GM23248 (cell line): ENCODE measurements at regions not wholly inside any gene's neighbourhood (a gene's known extent, or its start where the extent isn't known, plus 50 kb on each side); places are given as distances from the start of the nearest gene placed in this dataset.
"Not testable (repeated sequence)": the region's sequence is repeated elsewhere in the genome, so short reads cannot be mapped to it uniquely, and the experiment has no call there.

Source experiments
- DNase-seq: peaks from one replicate; pipeline ENCODE4 v3.0.0-alpha.2; 2015
- H2AFZ ChIP-seq: fragments of 200-600 bp; sonication (generic); 2 replicates; pipeline ENCODE4 v1.6.1; 2016; ENCODE audit warnings: antibody characterized with exemption
- H3F3A ChIP-seq: fragments of 200-600 bp; sonication (generic); 2 replicates; pipeline ENCODE4 v1.6.1; 2016; ENCODE audit warnings: mild to moderate bottlenecking, antibody characterized with exemption, mixed run types; ENCODE audit not compliant: insufficient read depth
- H3K27ac ChIP-seq: fragments of 200-600 bp; sonication (generic); 2 replicates; pipeline ENCODE4 v1.5.1; 2016; ENCODE audit warnings: mild to moderate bottlenecking
- H3K27me3 ChIP-seq: fragments of 200-600 bp; sonication (generic); replicated peaks from 2 replicates; pipeline ENCODE4 v1.6.1; 2016; ENCODE audit warnings: mild to moderate bottlenecking; ENCODE audit not compliant: insufficient read depth
- H3K36me3 ChIP-seq: fragments of 200-600 bp; sonication (generic); 2 replicates; pipeline ENCODE4 v1.6.1; 2016; ENCODE audit warnings: low read depth, mild to moderate bottlenecking
- H3K4me1 ChIP-seq: fragments of 200-600 bp; sonication (generic); 2 replicates; pipeline ENCODE4 v1.6.1; 2016; ENCODE audit warnings: mild to moderate bottlenecking; ENCODE audit not compliant: insufficient read depth
- H3K4me2 ChIP-seq: fragments of 200-600 bp; sonication (generic); one replicate; pipeline ENCODE4 v1.6.1; 2016; ENCODE audit warnings: mild to moderate bottlenecking; ENCODE audit not compliant: unreplicated experiment
- H3K4me3 ChIP-seq: fragments of 200-600 bp; sonication (generic); 2 replicates; pipeline ENCODE4 v1.5.1; 2016; ENCODE audit warnings: mild to moderate bottlenecking
- H3K79me2 ChIP-seq: fragments of 200-600 bp; sonication (generic); 2 replicates; pipeline ENCODE4 v1.6.1; 2016; ENCODE audit warnings: mild to moderate bottlenecking; ENCODE audit not compliant: insufficient read depth
- H3K9ac ChIP-seq: fragments of 200-600 bp; sonication (generic); 2 replicates; pipeline ENCODE4 v1.6.1; 2016; ENCODE audit warnings: mild to moderate bottlenecking
- H3K9me2 ChIP-seq: fragments of 200-600 bp; sonication (generic); 2 replicates; pipeline ENCODE4 v1.6.1; 2016; ENCODE audit warnings: mixed run types, mild to moderate bottlenecking, moderate library complexity; ENCODE audit not compliant: insufficient read depth
- H3K9me3 ChIP-seq: fragments of 200-600 bp; sonication (generic); one replicate; pipeline ENCODE4 v1.6.1; 2017; ENCODE audit warnings: low read depth
- H4K20me1 ChIP-seq: fragments of 200-600 bp; sonication (generic); 2 replicates; pipeline ENCODE4 v1.6.0; 2016; ENCODE audit not compliant: insufficient read depth
- EZH2 ChIP-seq: fragments of 200-600 bp; sonication (generic); IDR thresholded peaks from 2 replicates; pipeline ENCODE4 v1.6.1; 2018; ENCODE audit warnings: antibody characterized with exemption, mild to moderate bottlenecking; ENCODE audit not compliant: insufficient read depth, poor library complexity, severe bottlenecking
- EZH2phosphoT487 ChIP-seq: fragments of 200-600 bp; sonication (generic); IDR thresholded peaks from 2 replicates; pipeline ENCODE4 v1.6.1; 2018; ENCODE audit warnings: antibody characterized with exemption, moderate library complexity, mild to moderate bottlenecking, low read depth; ENCODE audit not compliant: insufficient read depth
- WGBS, 2 experiments: methylation state at CpG; one replicate each; pipeline ENCODE4 v1.1.6; 2015 to 2017; ENCODE audit warnings: low lambda C conversion rate in 2 of 2, low coverage in 1 of 2; ENCODE audit errors: missing lambda C conversion rate in 2 of 2; 5-methylcytosine and 5-hydroxymethylcytosine counted together
- in situ Hi-C: fragments of 300-500 bp; cut with MboI; formaldehyde crosslinking; loops from 2 replicates; pipeline ENCODE4 v1.15.0; 2020

DNA sequence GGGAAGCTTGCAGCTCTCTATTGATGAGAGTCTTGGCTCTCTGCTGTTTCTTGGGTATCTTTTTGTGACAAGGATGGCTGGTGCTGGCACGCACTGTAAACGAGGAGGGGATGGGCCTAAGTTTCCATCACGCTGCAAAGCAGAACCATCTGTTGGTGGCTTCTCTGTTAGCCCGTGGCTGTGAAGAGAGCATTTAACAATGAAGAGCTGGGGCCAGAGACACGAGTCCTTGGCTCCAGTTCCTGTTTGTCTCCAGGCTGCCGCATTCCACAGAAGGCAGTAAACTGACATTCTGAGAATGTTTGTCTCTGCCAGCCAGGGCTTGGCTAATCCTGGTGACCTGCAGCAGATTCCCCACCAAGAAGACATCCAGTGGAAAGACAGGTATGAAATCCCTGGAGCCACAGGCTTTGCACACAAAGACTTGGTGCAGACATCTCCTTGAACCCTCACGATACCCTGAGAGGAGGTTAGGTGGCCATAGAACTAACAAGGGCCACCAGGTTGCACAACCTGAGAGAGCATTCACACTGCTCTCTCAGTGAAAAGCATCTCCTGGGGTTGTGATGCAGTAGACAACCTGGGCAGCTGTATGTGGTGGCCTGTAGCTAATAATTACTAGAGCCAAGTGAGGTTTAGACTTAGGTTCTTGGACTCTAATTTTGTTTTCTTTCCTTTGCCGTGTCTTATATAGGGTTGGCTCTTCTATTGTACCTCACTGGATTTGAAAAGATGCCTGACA, 130.9 kb downstream of the ASB7 start:
- DNase-seq = peak; percentile 94
- 21 to 23% methylated on average over 8 of the region's 8 CpGs for WGBS, 2 experiments

DNA sequence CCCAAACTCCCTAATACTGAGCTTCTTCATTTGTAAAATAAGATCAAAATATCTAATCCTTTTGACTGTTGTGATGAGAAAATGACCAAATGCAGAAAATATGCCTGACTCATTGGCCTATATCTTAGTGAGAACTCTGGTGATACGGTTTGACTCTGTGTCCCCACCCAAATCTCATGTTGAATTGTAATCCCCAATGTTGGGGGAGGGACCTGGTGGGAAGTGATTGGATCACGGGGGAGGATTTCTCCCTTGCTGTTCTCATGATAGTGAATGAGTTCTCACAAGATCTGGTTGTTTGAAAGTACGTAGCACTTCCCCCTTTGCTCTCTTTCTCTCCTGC, 131.4 kb downstream of the ASB7 start:
- H3K4me3 ChIP-seq = peak overlapping the region; percentile 20; the same call in 1 of the 2 replicates
- H3K36me3 ChIP-seq, H3K9me3 ChIP-seq, H3K27me3 ChIP-seq, H3K9me2 ChIP-seq, H4K20me1 ChIP-seq, H3K79me2 ChIP-seq, in situ Hi-C loops: not testable (repeated sequence)
- peaks cover 32% of the 10 kb centered on the region for H3K4me1 ChIP-seq
- 33 to 36% methylated on average over 3 of the region's 3 CpGs for WGBS, 2 experiments
- peaks cover 32% of the 10 kb centered on the region for H3F3A ChIP-seq
- peak overlapping the region; percentile 62; the same call in 1 of the 2 replicates for H2AFZ ChIP-seq
- H3K27ac ChIP-seq = peak overlapping the region; percentile 92
- DNase-seq = peak; percentile 68
- peak overlapping the region; percentile 57 for H3K9ac ChIP-seq
- H3K4me2 ChIP-seq = peak overlapping the region; percentile 45

More for the DNA sequence above, 130.9 kb downstream of the ASB7 start:
- H3K27me3 ChIP-seq = no peaks in the 10 kb centered on the region
- in situ Hi-C loops = no loop called here
- peak overlapping the region; percentile 20; the same call in 1 of the 2 replicates for H3K4me3 ChIP-seq
- no peaks in the 10 kb centered on the region for H3K36me3 ChIP-seq
- H3K9ac ChIP-seq = peak overlapping the region; percentile 57
- H3K4me1 ChIP-seq = peaks cover 32% of the 10 kb centered on the region
- peaks cover 32% of the 10 kb centered on the region for H3F3A ChIP-seq
- peak overlapping the region; percentile 62 for H2AFZ ChIP-seq
- H3K9me3 ChIP-seq = no peaks in the 10 kb centered on the region
- TF ChIP-seq EZH2 (no peak), EZH2phosphoT487 (no peak)
- H3K27ac ChIP-seq = peak overlapping the region; percentile 92
- H3K79me2 ChIP-seq = no peaks in the 10 kb centered on the region
- peak overlapping the region; percentile 45 for H3K4me2 ChIP-seq
- H3K9me2 ChIP-seq = no peaks in the 10 kb centered on the region
- no peaks in the 10 kb centered on the region for H4K20me1 ChIP-seq

DNA sequence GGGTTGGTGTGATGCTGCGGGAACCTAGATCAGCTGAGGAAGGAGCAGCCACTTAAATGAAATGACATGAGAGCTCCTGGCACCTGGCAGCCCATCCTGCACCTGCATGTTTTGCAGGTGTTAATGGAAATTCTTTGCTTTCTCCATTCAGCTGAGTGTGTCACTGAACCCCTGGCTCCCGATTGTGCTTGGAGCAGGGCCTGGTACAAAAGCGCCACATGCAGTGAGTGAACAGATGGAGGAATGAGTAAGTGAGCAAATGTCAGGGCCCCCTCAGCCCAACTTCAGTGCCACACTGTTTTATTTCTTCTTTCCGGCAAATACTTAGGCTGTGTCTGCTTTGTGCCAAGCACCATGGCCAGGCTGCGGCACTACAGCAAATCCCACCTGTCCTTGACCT, 132.2 kb downstream of the ASB7 start:
- Histone ChIP-seq H3K4me3 (no peak overlapping the region), H3K9me2 (no peaks in the 10 kb centered on the region), H2AFZ (no peak overlapping the region), H3K4me1 (peaks cover 32% of the 10 kb centered on the region), H3K27ac (peak overlapping the region; percentile 92), H3K9me3 (no peaks in the 10 kb centered on the region), H4K20me1 (no peaks in the 10 kb centered on the region), H3K9ac (no peak overlapping the region), H3K79me2 (no peaks in the 10 kb centered on the region), H3K36me3 (no peaks in the 10 kb centered on the region), H3K4me2 (peak overlapping the region; percentile 29), H3F3A (peaks cover 32% of the 10 kb centered on the region), H3K27me3 (no peaks in the 10 kb centered on the region)
- TF ChIP-seq EZH2phosphoT487 (no peak), EZH2 (no peak)
- no peak for DNase-seq
- in situ Hi-C loops = no loop called here
- 96 to 100% methylated on average over 5 of the region's 5 CpGs for WGBS, 2 experiments

DNA sequence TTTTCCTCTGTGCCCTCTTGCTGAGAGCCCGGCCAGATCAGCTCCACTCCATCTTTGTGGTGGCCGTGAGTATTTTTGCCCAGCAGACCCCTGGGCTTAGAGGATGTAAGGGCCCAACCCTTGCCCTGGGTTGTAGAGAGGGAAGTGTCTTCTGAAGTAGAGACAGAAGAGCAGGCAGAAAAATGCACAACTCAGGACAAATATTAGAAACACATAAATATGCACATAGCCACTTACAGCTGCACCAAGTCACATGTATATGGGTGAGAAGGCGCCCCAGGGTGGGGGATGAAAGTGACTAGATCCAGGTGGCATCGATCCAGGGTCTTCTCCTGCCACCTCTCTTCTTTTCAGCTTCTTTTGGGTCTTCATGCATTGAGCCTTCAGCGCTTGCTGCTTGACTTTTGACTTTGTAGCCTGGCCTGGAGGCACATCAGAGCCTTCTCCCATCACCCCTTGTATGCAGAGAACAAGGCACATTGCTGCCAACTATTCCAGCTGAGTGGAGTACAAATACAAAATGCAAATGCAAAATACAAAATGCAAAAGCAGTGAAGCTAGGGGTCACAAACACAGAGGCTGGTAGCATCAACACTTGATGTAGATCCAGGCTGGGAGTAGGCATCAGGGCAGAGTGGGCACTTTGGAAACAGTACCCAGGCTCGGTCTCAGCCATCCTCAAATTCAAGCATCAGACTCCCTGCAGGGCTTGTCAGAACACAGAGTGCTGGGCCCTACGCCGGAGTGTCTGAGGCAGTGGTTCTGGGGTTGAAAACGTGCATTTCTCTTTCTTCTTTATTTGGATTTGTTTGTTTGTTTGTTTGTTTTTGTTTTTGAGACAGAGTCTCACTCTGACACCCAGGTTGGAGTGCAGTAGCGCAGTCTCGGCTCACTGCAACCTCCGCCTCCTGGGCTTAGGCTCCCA, 133.0 kb downstream of the ASB7 start:
- Histone ChIP-seq H3K4me1 (peaks cover 32% of the 10 kb centered on the region), H3K4me3 (no peak overlapping the region), H3K36me3 (no peaks in the 10 kb centered on the region), H3K79me2 (no peaks in the 10 kb centered on the region), H3F3A (peaks cover 32% of the 10 kb centered on the region), H3K4me2 (no peak overlapping the region), H3K9me3 (no peaks in the 10 kb centered on the region), H3K9me2 (no peaks in the 10 kb centered on the region), H3K27ac (no peak overlapping the region), H3K9ac (no peak overlapping the region), H4K20me1 (no peaks in the 10 kb centered on the region), H3K27me3 (no peaks in the 10 kb centered on the region), H2AFZ (no peak overlapping the region)
- in situ Hi-C loops = no loop called here
- WGBS, 2 experiments = 90 to 94% methylated on average over 12 of the region's 12 CpGs
- no peak for TF ChIP-seq EZH2phosphoT487
- TF ChIP-seq EZH2 = no peak
- no peak for DNase-seq
